ENCODE measurements at regions not wholly inside any gene's neighbourhood (a gene's known extent, or its start where the extent isn't known, plus 50 kb on each side); places are given as distances from the start of the nearest gene placed in this dataset.
A peak's percentile ranks its signal among the peaks of the same experiment; 100 is the strongest.

- DNase-seq (ENCODE audit: low spot score), result no peak
Observed at GRCh38 chr17:36661047-36661666, 59.8 kb downstream of the MRM1 start.

GRCh38 chr17:36661688-36662087 lies 60.3 kb downstream of the MRM1 start:
- no peak for DNase-seq (ENCODE audit: low spot score)

GRCh38 chr17:36665417-36665816 lies 64.0 kb downstream of the MRM1 start:
- no peak for DNase-seq (ENCODE audit: low spot score)

- DNase-seq (ENCODE audit: low spot score), result no peak
Observed at GRCh38 chr17:36667922-36668321, 66.5 kb downstream of the MRM1 start.

GRCh38 chr17:36668824-36669223 lies 67.4 kb downstream of the MRM1 start:
- DNase-seq (ENCODE audit: low spot score), result no peak

- no peak for DNase-seq (ENCODE audit: low spot score)
Observed at GRCh38 chr17:36671144-36671543, 69.8 kb downstream of the MRM1 start.

GRCh38 chr17:36672403-36672918 lies 71.1 kb downstream of the MRM1 start:
- DNase-seq (ENCODE audit: low spot score), result no peak

- no peak for DNase-seq (ENCODE audit: low spot score)
Observed at GRCh38 chr17:36673068-36673467, 71.7 kb downstream of the MRM1 start.

- DNase-seq (ENCODE audit: low spot score), result no peak
Observed at GRCh38 chr17:36673637-36674277, 72.4 kb downstream of the MRM1 start.

GRCh38 chr17:36674278-36674650 lies 72.9 kb downstream of the MRM1 start:
- DNase-seq (ENCODE audit: low spot score), result no peak

- no peak for DNase-seq (ENCODE audit: low spot score)
Observed at GRCh38 chr17:36675250-36675649, 73.9 kb downstream of the MRM1 start.

GRCh38 chr17:36675786-36676185 lies 74.4 kb downstream of the MRM1 start:
- no peak for DNase-seq (ENCODE audit: low spot score)

GRCh38 chr17:36679815-36680467 lies 78.6 kb downstream of the MRM1 start:
- DNase-seq (ENCODE audit: low spot score), result no peak

GRCh38 chr17:36680701-36681202 lies 79.4 kb downstream of the MRM1 start:
- DNase-seq (ENCODE audit: low spot score), result no peak

- no peak for DNase-seq (ENCODE audit: low spot score)
Observed at GRCh38 chr17:36682773-36683172, 81.4 kb downstream of the MRM1 start.

GRCh38 chr17:36683387-36683786 lies 82.0 kb downstream of the MRM1 start:
- DNase-seq (ENCODE audit: low spot score), result no peak

- DNase-seq (ENCODE audit: low spot score), result no peak
Observed at GRCh38 chr17:36684134-36684533, 82.8 kb downstream of the MRM1 start.

GRCh38 chr17:36686123-36686669 lies 84.8 kb downstream of the MRM1 start:
- no peak for DNase-seq (ENCODE audit: low spot score)

GRCh38 chr17:36687736-36688135 lies 86.4 kb downstream of the MRM1 start:
- peak; percentile 55 for DNase-seq (ENCODE audit: low spot score)

GRCh38 chr17:36689089-36689667 lies 87.8 kb downstream of the MRM1 start:
- no peak for DNase-seq (ENCODE audit: low spot score)

GRCh38 chr17:36690190-36690589 lies 88.8 kb downstream of the MRM1 start:
- DNase-seq (ENCODE audit: low spot score), result no peak

- no peak for DNase-seq (ENCODE audit: low spot score)
Observed at GRCh38 chr17:36691606-36692005, 90.2 kb downstream of the MRM1 start.

- DNase-seq (ENCODE audit: low spot score), result no peak
Observed at GRCh38 chr17:36695082-36695481, 93.7 kb downstream of the MRM1 start.

Data from iPS-NIHi11 (cell line).